Stimulated activated naive CD4-positive, alpha-beta T cell treated with Interleukin-2 at 50 U/mL for 16 hours (primary cell): ENCODE measurements at regions not wholly inside any gene's neighbourhood (a gene's known extent, or its start where the extent isn't known, plus 50 kb on each side); places are given as distances from the start of the nearest gene placed in this dataset.
"Not testable (repeated sequence)": the region's sequence is repeated elsewhere in the genome, so short reads cannot be mapped to it uniquely, and the experiment has no call there.

Experiments
- DNase-seq: peaks from one replicate; lab custom pipeline; 2025; lab: John Stamatoyannopoulos, UW

DNA sequence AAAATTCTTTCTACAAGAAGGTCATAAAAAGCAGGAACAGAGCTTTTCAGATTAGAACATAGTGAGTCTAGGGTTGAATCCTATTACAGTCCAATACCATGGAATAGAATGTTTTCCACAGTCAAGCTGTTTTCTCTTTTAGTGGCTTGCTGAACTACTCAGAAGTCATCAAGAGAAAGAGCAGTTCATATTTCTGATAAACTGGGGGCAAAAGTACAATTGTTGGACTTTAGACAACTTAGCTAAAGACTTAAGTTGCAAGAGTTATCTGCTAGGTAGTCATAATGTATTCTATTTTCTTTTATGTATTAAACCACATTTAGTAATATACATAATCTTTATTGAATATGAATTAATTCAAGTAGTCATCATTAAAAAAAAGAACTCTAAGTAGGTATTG is 233.1 kb upstream of the GRIA1 start:
- no peak for DNase-seq

DNA sequence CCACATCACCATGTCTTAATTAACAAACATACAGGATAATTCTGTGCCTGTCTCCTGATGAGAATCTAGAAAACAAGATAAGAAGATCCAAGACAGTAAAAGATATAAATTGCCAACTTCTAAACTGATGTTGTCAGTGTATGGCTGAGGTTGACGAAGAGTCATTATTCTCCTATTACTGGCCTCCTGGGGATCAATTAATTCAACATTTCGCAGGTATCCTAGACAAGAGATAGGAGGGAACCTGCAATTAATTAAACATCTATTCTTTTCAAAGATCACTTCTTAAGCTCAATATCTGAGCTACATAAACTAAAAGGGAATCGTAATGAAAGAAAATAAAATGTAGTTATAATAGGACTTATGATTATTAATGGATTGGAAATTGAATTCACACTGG is 232.0 kb upstream of the GRIA1 start:
- DNase-seq = no peak

DNA sequence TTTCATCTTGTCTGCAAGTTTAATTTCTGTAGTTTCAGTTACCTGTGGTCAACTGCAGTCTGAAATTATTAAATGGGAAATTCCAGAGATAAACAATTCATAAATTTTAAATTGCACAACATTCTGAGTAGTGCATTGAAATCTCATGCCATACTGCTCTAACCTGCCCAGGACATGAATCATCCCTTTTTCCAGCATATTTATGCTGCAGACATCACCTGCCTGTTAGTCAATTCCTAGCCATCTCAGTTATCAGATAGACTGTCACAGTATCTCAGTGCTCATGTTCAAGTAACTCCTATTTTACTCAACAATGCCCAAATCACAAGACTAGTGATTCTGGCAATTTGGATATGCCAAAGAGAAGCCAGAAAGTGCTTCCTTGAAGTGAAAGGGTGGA is 223.0 kb upstream of the GRIA1 start:
- no peak for DNase-seq

DNA sequence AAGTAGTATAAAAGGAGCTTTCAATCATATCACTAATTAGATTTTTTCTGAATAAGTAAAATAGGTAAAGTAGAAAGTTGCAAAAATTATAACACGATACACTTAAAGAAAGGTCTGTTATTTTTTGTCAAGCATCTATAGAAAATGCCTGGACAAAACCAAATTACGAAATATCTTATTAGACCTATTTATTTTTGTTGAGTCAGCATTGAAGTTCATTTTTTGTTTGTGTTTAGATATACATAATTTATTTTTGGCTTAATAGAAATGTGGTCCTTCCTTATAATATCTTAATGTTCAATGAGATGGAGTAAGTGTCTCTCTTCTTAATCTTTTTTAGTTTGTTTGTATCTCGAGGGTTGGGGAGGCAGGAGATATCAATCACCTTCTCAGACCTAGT is 214.8 kb upstream of the GRIA1 start:
- no peak for DNase-seq

DNA sequence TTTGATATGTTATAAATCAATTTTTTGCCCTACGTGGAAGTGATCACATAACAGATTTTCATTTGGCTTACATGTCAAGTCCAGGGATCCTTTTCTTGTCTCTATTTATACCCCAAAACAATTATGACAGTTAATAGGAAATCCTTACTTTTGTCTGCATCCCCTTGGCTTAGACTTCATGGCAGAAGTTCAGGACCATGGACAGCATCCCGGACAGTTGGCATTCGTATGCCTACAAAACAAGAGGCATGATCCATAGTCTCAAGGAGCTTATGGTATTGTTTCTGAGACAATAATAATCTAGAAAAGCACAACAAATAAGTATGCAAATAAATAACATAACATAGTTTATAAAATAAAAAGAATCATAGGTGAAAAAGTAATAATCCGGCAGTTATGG is 214.3 kb upstream of the GRIA1 start:
- DNase-seq = no peak

DNA sequence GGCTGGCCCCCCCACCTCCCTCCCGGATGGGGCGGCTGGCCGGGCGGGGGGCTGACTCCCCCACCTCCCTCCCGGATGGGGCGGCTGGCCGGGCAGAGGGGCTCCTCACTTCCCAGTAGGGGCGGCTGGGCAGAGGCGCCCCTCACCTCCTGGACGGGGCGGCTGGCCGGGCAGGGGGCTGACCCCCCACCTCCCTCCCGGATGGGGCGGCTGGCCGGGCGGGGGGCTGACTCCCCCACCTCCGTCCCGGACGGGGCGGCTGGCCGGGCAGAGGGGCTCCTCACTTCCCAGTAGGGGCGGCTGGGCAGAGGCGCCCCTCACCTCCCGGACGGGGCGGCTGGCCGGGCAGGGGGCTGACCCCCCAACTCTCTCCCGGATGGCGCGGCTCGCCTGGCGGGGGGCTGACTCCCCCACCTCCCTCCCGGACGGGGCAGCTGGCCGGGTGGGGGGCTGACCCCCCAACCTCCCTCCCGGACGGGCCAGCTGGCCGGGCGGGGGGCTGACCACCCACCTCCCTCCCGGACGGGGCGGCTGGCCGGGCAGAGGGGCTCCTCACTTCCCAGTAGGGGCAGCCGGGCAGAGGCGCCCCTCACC is 194.1 kb upstream of the GRIA1 start:
- DNase-seq = not testable (repeated sequence)

DNA sequence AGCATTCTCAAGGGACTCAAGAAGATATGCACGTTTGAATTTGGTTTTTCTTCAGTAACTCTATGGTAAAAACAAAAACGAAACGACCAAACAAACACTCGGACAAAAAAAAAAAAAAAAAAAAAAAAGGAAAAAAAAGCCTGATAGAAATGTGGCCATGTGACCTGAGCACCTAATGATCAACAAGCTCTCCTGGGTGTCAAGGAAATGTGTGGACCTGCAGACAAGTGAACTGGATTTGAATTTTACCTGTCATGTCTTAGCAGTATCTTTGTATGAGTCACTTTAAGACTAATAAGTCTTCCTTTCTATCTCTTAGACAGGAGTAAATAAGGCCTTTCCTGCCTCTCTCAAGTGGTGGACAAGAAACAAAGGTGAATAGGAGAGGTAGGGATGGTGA is 190.6 kb upstream of the GRIA1 start:
- no peak for DNase-seq

DNA sequence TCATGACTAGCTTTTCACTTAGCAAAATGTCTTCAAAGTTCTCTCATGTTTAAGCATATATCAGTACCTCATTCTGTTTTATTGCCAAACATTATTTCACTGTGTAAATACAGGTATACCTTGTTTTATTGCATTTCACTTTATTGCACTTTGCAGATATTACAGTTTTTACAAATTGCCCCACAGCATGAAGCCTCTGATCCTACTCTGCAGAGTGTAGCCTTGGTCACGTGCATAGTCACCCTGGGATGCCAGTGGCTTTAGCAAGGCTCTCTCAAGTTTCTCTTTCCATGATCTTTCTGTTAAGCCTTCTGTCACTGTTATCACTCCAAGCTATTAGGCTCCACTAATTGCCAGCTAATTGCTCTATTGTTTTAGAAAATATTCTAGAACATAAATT is 182.2 kb upstream of the GRIA1 start:
- DNase-seq = no peak

DNA sequence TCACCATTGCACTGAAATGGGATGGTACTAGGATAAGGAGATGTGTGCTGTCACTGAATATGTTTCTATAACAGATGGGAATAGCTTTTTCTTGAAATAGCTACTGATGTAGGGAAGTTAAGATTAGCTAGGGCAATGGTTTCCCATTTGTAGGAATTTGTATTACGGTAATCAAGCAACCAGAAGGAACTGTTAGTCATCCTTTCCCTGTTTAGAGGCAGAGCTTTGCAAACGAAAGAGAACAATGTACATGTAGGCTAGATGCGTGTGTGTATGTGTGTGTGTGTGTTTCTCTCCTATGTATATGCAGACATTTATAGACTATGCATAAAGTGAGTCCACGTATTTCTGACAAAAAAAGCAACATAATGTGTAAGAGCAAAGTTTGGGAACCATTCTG is 171.9 kb upstream of the GRIA1 start:
- DNase-seq = no peak

DNA sequence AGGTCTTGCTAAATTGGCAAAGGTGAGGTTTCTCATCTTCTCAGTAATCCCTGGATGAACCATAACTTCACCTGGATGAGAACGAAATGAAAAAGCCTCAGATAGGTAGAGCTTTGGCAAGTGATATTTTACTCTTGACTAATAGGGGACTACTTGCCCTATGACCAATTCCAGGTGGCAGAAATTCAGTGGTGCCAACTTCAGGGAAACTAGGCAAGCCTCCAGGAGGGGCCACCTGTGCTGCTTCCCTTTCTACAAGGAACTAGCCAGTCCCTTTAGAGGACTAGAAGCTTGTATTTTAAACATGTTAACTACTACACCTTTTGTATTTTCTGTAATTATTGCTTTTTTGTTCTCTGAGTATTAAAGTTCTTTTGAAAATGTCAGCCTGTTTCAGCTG is 169.0 kb upstream of the GRIA1 start:
- no peak for DNase-seq

DNA sequence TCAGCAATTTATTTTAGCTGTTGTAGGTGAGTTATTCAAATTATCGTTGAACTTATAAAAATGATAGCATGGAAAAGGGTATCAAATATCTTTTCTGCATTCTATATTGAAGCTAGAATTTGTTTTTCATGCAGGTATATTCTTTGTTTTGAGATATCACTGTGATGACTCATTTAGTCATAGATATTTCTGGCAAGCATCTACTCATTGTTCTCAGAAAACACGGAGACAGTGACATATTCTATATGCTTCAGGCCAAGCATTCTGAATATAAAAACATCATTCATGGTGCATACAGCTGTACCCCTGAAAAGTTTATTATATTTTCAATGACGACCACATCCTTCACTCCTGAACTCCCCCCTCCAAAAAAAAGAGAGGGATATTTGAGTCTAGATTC is 150.3 kb upstream of the GRIA1 start:
- DNase-seq = no peak

DNA sequence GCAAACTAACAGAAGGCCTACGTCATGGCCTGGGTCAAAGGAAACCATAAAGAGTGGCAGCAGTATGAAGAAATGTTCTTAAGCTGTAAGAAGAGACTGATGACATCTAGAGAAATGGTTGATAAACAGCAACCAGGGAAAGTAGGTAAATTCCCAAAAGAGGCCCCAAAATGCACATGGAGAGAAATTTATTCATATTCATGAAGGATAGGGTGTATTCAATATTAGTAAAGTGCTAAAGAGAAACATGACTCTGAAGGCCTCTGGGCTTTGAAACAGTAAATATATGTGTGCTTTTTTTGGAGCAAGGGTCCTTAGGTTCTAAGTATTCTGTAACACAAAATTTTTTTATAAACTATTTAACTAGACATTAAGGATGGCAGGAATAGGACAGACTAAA is 149.7 kb upstream of the GRIA1 start:
- DNase-seq = no peak

DNA sequence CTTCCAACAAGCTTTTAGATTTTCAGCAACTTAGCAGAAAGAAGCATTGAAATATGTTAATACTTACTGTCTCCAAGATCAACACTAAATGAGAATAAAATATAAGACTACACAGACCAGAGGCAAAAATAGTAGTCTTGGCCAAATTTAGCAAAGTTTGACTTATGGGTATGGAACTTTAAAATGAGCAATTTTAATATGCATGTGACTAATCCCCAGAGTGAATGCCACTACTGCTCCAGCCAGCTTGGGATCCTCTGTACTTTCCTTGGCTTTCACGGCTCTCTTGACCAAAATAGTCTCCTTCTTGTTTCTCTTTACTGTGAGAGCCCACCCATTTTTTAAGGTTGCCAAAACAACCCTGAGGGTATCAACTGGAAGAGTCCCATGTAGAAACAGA is 148.0 kb upstream of the GRIA1 start:
- DNase-seq = no peak

DNA sequence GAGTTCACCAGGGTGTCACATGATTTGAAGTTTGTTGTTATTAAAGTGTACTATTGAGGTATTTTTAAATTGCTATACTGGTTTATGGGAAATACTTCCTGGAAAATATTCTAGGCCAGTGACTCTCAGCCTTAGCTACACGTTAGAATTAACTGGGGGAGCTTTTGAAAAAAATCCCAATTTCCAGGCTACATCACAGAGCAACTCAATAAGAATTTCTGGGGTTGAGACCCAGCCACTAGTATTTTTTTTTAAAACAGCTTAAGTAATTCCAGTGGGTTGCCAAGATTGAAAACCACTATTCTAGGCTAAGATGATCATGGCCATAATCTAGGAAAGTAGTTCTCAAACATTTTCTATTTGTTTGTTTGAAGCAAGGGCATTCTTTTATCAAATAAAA is 142.9 kb upstream of the GRIA1 start:
- no peak for DNase-seq

DNA sequence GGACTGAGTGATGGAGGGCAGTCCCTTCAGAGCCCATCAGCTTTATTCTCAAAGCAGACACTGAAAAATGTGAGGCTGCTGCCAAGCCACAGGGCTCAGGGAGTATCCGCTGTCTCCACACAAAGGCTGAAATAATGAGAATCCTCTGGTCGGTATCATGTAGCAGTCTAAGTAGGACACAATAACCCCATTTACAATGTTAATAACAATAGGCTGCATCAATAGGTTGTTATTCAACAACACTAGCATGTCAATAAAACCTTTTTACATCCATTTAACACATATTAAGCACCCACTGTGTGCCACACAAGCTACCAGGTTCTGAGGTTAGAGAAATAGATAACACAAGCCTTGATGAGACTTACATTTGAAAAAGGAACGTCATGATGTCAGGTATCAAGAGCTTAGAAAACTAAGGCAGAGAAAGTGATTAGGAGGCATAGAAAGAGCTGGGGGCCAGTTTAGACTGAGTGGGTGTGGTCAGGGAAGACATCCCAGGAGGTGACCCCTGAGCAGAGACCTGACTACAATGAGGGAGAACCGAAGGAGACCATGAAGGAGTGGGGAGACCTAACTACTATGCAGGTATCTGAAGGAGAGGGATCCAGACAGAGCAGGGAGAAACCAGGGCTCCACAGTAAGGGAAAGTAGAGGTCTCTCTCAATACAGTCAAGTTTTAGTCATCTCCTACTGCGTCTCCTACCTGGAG is 140.1 kb upstream of the GRIA1 start:
- DNase-seq = no peak

DNA sequence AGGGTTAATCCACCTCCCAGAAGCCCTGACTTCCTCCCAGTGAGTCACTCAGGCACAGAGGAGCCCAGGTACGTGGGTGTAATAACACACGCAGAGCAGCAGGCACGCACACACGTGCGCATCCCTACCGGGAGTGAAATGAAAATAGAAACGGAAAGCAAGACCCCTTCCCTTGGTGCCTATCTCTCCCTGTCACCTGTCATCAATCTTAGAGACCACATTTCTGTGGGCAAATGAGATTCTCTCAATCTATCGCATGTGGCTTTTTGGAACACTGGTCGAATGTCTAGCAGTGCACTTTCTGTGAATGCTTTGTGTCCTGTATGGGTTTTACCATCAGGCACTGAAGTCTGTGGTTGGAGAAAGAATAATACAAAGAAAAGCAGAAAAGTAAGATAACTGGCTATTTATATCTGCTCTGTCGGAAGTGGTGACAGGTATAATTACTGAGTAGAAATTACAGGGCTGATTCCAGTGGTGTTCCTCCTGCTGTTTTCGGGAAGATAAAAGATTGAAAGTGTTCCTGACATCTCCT is 137.7 kb upstream of the GRIA1 start:
- DNase-seq = peak; percentile 9

DNA sequence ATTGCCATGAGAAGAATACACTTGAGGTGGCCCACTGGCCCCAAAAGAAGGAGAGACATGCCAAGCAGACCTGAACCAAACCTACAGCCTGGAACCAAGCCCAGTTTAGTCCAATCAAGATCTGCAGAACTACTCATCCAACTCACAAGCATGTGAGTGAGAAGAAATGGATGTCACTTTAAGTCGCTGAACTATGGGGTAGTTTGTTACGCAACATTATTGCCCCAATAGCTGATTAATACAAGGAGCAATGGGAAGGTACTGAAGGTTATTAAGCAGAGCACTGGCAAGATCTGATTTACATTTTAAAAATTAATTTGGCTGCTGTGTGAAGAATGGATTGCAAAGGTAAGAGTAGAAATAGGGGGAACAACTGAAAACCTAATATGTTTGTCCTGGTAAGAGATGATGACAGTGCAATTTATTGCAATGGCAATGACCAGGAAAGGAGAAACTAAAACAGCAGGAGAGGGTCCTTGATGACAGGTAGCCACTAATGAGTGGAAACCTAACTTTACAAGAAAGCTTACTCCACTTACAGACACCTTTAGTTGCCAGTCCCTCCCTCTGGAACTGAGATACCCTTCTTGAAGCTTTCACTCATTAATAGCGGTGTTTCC is 132.9 kb upstream of the GRIA1 start:
- DNase-seq = no peak

DNA sequence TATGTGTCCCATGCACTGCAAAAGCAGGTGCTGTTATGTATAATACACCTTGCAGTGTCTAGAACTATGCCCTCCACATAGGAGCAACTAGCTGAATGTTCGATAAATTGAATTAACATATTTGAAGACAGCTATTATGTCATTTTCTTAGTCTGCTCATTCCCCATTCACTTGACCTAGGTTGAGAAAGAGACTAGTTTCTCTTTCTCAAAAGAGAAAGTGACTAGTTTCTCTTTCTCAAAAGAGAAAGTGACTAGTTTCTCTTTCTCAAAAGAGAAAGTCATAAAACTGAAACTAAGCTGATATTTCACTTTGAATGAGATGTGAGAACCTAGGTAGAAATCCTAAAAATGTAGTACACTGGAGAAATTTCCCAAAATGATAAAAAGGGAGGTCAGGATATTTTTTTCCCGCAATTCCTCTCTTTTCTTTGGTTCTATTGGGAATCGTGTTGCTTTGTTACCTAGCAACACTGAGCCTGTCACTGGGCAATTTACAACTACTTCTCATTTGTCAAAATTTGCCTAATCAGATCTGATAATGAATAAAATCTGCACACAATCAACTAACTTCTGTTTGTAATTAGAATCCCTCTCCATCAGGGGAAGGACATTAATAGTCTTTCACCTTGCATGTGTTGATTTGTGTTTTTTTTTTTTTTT is 132.0 kb upstream of the GRIA1 start:
- no peak for DNase-seq

DNA sequence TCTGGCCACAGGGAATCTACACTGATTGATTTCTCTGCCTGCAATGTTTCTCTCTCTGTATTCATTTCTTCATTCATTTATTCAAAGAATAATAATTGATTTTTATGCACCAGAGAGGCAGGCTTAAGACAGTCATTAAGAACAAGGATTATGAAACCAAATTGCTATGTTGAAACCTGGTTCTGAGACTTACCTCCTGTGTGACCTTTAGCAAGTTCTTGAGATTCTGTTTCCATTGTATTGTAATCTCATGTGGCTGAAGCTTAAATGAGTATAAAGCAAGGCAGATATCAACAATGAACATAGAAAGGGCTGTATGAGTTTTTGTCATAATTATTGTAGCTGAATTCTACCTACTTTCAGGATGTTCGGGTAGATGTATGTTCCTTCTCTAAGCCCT is 129.6 kb upstream of the GRIA1 start:
- DNase-seq = no peak

DNA sequence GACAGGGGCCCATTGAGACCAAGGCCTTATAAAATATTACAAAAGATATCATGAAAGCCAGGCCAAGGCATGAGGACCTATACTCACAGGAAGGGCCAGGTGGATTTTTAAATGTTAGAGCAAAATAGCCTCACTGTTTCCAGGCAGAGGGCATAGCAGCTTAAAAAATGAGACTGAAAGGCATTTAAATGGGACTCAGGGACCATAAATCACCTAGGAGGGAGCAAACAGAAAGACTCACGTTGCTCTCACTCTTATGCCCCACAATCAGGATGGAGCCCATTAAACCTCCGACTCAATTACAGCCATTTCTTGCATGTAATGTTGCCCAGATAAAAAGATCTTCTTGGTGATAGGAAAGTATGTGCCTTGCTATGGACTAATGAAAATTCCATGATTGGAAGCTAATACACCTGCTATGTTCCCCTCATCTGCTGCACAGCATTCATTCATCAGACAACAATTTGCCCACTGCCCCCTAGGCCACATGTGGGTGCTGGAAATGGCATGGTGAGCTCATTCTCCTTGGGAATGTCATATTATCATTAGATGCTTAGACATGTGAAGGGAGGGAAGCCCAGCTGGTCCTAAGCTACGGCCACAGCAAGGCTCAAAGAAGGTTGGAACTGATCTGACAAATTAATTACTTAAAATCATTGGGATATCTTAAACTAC is 128.6 kb upstream of the GRIA1 start:
- DNase-seq = no peak

DNA sequence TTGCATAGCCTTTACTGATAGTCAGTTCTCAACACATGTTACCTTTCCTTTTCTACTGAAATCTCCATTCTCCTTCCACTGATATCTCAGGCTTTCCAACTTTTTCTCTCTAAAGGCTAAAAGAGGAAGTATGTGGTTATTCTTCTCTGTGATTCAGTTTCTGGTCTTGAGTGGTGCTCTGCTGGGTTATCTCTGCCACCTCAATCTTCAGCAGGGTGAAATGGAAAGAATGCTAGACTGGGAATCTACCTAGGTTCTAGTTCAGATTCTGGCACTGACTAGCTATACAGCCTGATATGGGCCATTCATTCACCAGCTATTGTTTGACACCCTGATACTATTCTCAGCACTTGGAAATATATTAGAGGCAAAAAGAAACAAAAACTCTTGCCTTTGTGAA is 124.9 kb upstream of the GRIA1 start:
- DNase-seq = no peak

DNA sequence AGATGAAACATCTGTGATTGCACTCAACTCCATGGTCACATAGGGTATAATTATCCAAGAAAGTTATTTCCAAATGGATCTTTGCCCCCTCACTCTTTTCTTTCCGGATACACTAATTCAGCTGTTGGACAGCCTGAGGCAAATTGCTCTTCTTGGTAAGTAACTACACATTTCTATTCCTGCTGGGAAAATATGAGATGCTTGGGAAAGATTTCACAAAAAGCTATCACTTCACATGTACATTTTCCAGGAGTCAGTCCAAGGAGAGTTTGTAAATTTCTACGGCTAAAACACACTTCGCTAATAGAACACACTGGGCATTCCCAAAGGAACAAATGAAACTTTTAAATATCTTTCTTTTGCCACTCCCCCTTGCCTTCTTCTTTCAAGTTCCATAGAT is 123.0 kb upstream of the GRIA1 start:
- DNase-seq = no peak
